Astrocyte (in vitro differentiated cells and primary cell): ENCODE measurements at regions not wholly inside any gene's neighbourhood (a gene's known extent, or its start where the extent isn't known, plus 50 kb on each side); places are given as distances from the start of the nearest gene placed in this dataset.

Source experiments
- DNase-seq: peaks from one replicate; pipeline ENCODE4 v3.0.0-alpha.2; 2010; ENCODE audit warnings: low read depth
- FAIRE-seq: peaks from 2 replicates; lab custom pipeline; 2011; peaks lifted over from hg19 to GRCh38; lab: Jason Lieb, UNC
- H2AFZ ChIP-seq: 2 replicates; pipeline ENCODE4 v1.6.0; 2012; ENCODE audit warnings: low read depth, low read length, inconsistent platforms
- H3K27ac ChIP-seq: 2 replicates; pipeline ENCODE4 v1.5.1; 2011; ENCODE audit warnings: low read depth, low read length, inconsistent platforms
- H3K27me3 ChIP-seq: 2 replicates; pipeline ENCODE4 v1.6.0; 2011; ENCODE audit warnings: low read length, inconsistent platforms; ENCODE audit not compliant: insufficient read depth
- H3K36me3 ChIP-seq: 2 replicates; pipeline ENCODE4 v1.5.1; 2011; ENCODE audit warnings: low read length, inconsistent platforms; ENCODE audit not compliant: insufficient read depth
- H3K4me1 ChIP-seq: 2 replicates; pipeline ENCODE4 v1.5.1; 2011; ENCODE audit warnings: low read length, inconsistent platforms; ENCODE audit not compliant: insufficient read depth
- H3K4me2 ChIP-seq: 2 replicates; pipeline ENCODE4 v1.6.0; 2012; ENCODE audit warnings: low read length, inconsistent platforms
- H3K4me3 ChIP-seq: 2 replicates; pipeline ENCODE4 v1.5.1; 2011; ENCODE audit warnings: low read depth, mild to moderate bottlenecking, low read length, inconsistent platforms; ENCODE audit not compliant: insufficient read depth
- H3K79me2 ChIP-seq: 2 replicates; pipeline ENCODE4 v1.6.0; 2012; ENCODE audit warnings: mild to moderate bottlenecking, low read length, inconsistent platforms; ENCODE audit not compliant: insufficient read depth
- H3K9ac ChIP-seq: 2 replicates; pipeline ENCODE4 v1.6.0; 2012; ENCODE audit warnings: mild to moderate bottlenecking, low read length, inconsistent platforms
- H3K9me3 ChIP-seq: 2 replicates; pipeline ENCODE4 v1.5.1; 2012; ENCODE audit warnings: low read depth, mild to moderate bottlenecking, low read length, inconsistent platforms; ENCODE audit not compliant: insufficient read depth
- H4K20me1 ChIP-seq: 2 replicates; pipeline ENCODE4 v1.6.0; 2012; ENCODE audit warnings: low read length, inconsistent platforms; ENCODE audit not compliant: insufficient read depth
- H3K27ac Mint-ChIP-seq: one replicate; pipeline ENCODE4 v1.8.0; 2021; ENCODE audit warnings: mild to moderate bottlenecking, mixed read lengths; ENCODE audit not compliant: unreplicated experiment
- H3K27me3 Mint-ChIP-seq: one replicate; pipeline ENCODE4 v1.8.0; 2021; ENCODE audit warnings: low read depth, mixed read lengths; ENCODE audit not compliant: unreplicated experiment
- H3K36me3 Mint-ChIP-seq: one replicate; pipeline ENCODE4 v1.8.0; 2021; ENCODE audit warnings: low read depth, mixed read lengths; ENCODE audit not compliant: unreplicated experiment
- H3K4me1 Mint-ChIP-seq: one replicate; pipeline ENCODE4 v1.8.0; 2021; ENCODE audit warnings: low read depth, mixed read lengths; ENCODE audit not compliant: unreplicated experiment
- H3K4me3 Mint-ChIP-seq: one replicate; pipeline ENCODE4 v1.8.0; 2021; ENCODE audit warnings: mild to moderate bottlenecking, moderate library complexity, mixed read lengths; ENCODE audit not compliant: unreplicated experiment
- H3K9me3 Mint-ChIP-seq: one replicate; pipeline ENCODE4 v1.8.0; 2021; ENCODE audit warnings: mild to moderate bottlenecking, mixed read lengths; ENCODE audit not compliant: unreplicated experiment
- EZH2 ChIP-seq: IDR thresholded peaks from 2 replicates; pipeline ENCODE4 v1.6.1; 2012; ENCODE audit warnings: mild to moderate bottlenecking, low read length, inconsistent platforms; ENCODE audit not compliant: insufficient read depth
- TF ChIP-seq, protein P1 (sequence below): IDR thresholded peaks from 2 replicates; pipeline ENCODE4 v1.5.1; 2011; ENCODE audit warnings: low read depth, mild to moderate bottlenecking, inconsistent platforms, low read length, moderate library complexity; ENCODE audit not compliant: insufficient read depth

DNA sequence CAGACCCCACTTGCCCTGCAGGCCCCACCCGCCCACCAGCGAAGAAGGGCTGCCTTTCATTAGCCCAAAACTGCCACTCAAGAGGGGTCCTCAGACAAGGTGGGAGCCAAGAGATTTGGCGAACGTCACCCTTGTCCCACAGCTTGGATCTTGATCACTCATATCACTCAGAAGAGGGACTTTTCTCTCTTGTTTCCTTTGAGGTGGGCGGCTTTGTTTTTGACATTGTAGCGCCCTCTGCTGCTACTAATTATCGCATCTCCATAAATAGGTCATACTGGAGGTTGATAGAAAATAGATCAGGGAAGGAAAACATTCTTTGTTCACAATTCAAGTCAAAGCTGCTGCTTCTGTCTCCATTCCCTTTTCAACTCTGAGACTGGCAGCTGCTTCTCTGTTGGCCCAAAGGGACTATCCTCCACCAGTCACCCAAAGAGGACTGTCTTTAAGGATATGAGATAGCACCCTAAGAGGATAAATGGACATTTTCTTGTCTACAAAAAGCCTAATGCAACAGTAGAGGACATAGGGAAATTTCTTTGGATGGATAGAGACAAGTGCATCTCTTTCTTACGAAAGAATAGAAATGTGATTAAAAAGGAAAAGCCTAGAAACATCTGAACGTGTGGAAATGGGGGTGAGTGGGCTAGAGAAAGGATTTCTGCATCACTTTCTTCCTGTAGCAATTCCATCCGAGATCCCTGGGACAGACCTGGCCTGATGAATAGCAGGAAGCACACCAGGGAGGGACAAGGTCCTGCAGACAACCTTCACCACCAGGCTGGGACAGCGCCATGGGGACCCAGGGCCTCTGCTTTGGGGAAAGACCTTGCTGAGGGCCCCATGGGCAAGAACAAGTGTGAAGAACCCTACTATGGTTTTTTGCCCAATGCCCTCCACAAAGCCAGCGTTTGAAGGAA, 115.8 kb downstream of the DAD1 start:
- peaks cover 11% of the 10 kb centered on the region for H3K4me1 ChIP-seq
- no peaks in the 10 kb centered on the region for H3K36me3 ChIP-seq
- no peak overlapping the region for H3K4me3 Mint-ChIP-seq
- H2AFZ ChIP-seq: no peak overlapping the region
- peaks cover 13% of the 10 kb centered on the region for H3K27me3 Mint-ChIP-seq
- no peak overlapping the region for H3K4me3 ChIP-seq
- H3K9me3 Mint-ChIP-seq: peaks cover 3% of the 10 kb centered on the region
- no peak overlapping the region for H3K9ac ChIP-seq
- H3K4me2 ChIP-seq: no peak overlapping the region
- peaks cover 4% of the 10 kb centered on the region for H3K27me3 ChIP-seq
- TF ChIP-seq EZH2: no peak
- TF ChIP-seq, protein P1, sequence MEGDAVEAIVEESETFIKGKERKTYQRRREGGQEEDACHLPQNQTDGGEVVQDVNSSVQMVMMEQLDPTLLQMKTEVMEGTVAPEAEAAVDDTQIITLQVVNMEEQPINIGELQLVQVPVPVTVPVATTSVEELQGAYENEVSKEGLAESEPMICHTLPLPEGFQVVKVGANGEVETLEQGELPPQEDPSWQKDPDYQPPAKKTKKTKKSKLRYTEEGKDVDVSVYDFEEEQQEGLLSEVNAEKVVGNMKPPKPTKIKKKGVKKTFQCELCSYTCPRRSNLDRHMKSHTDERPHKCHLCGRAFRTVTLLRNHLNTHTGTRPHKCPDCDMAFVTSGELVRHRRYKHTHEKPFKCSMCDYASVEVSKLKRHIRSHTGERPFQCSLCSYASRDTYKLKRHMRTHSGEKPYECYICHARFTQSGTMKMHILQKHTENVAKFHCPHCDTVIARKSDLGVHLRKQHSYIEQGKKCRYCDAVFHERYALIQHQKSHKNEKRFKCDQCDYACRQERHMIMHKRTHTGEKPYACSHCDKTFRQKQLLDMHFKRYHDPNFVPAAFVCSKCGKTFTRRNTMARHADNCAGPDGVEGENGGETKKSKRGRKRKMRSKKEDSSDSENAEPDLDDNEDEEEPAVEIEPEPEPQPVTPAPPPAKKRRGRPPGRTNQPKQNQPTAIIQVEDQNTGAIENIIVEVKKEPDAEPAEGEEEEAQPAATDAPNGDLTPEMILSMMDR: peak; percentile 55
- no peaks in the 10 kb centered on the region for H3K9me3 ChIP-seq
- no peak overlapping the region for H3K27ac ChIP-seq
- FAIRE-seq (no peak), DNase-seq (no peak)
- H4K20me1 ChIP-seq: no peaks in the 10 kb centered on the region
- H3K36me3 Mint-ChIP-seq: no peaks in the 10 kb centered on the region
- no peak overlapping the region for H3K27ac Mint-ChIP-seq
- H3K79me2 ChIP-seq: no peaks in the 10 kb centered on the region
- peaks cover 15% of the 10 kb centered on the region for H3K4me1 Mint-ChIP-seq

DNA sequence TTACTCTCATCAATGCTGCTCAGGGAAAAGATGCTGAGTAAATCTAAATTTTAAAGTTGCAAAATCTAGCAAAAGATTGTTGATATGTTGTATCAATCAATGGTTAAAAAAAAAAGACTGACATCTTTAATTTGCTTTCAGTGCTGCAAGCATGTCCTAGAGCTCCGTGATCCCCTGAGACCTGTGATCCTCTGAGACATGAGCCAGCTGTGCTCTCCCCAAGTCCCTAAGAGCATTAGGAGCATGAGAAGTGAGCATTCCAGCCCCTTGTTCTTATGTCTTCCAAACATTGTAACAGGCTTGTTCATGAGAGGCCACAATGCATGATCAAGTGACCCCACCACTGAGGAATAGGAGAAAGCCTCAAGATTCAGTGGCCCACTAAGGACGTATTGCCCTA, 116.6 kb downstream of the DAD1 start:
- H4K20me1 ChIP-seq: no peaks in the 10 kb centered on the region
- peaks cover under 1% of the 10 kb centered on the region for H3K27me3 ChIP-seq
- H3K27ac ChIP-seq: no peak overlapping the region
- no peak overlapping the region for H2AFZ ChIP-seq
- H3K9ac ChIP-seq: no peak overlapping the region
- no peak for DNase-seq
- no peak overlapping the region for H3K4me3 ChIP-seq
- no peak overlapping the region for H3K4me3 Mint-ChIP-seq
- H3K9me3 ChIP-seq: no peaks in the 10 kb centered on the region
- no peaks in the 10 kb centered on the region for H3K79me2 ChIP-seq
- peaks cover 8% of the 10 kb centered on the region for H3K27me3 Mint-ChIP-seq
- no peak overlapping the region for H3K27ac Mint-ChIP-seq
- H3K4me1 Mint-ChIP-seq: peaks cover 15% of the 10 kb centered on the region
- no peak for FAIRE-seq
- H3K9me3 Mint-ChIP-seq: peaks cover 3% of the 10 kb centered on the region
- no peaks in the 10 kb centered on the region for H3K36me3 Mint-ChIP-seq
- peaks cover 11% of the 10 kb centered on the region for H3K4me1 ChIP-seq
- no peaks in the 10 kb centered on the region for H3K36me3 ChIP-seq
- no peak for TF ChIP-seq EZH2
- TF ChIP-seq, protein P1: no peak
- no peak overlapping the region for H3K4me2 ChIP-seq
